HG03442 (cell line): ENCODE measurements at regions not wholly inside any gene's neighbourhood (a gene's known extent, or its start where the extent isn't known, plus 50 kb on each side); places are given as distances from the start of the nearest gene placed in this dataset.
"Not testable (repeated sequence)": the region's sequence is repeated elsewhere in the genome, so short reads cannot be mapped to it uniquely, and the experiment has no call there.

Experiments
- ATAC-seq: cut with Tn5 transposase; IDR thresholded peaks from one replicate; pipeline ENCODE4 v1.9.1; 2021; ENCODE audit warnings: mild to moderate bottlenecking, moderate library complexity; ENCODE audit not compliant: unreplicated experiment

DNA sequence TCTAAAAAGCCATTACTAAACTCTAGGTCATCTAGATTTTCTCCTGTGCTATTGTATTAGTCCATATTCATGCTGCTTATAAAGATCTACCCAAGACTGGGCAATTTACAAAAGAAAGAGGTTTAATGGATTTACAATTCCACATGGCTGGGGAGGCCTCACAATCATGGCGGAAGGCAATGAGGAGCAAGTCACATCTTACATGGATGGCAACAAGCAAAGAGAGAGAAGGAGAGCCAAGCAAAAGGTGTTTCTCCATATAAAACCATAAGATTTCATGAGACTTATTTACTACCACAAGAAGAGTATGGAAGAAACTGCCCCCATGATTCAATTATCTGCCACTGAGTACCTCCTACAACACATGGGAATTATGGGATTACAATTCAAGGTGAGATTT lies 69.6 kb upstream of the CCDC6 start:
- not testable (repeated sequence) for ATAC-seq

DNA sequence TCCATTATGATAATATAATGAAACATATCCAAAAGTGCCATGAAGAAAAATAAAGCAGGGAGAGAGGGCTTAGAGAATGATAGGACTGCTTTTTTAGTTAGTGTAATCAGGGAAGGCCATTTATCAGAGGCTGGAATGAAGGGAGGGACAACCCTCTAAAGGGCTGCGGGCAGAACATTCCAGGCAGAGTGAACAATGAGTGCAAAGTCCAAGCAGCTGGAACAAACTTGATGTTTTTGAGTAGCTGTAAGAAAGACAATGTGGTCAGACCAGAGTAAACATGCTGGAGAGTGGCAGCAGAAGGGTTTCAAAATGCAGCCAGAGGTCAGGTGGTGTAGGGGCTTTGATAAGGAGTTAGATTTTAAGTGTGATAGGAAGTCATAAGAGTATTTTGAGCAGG lies 65.6 kb upstream of the CCDC6 start:
- ATAC-seq, result no peak

- ATAC-seq, result peak; percentile 85
Observed at GRCh38 chr10:59970396-59971368, 64.3 kb upstream of the CCDC6 start.

- no peak for ATAC-seq
Observed at GRCh38 chr10:59968705-59969104, 62.3 kb upstream of the CCDC6 start.

DNA sequence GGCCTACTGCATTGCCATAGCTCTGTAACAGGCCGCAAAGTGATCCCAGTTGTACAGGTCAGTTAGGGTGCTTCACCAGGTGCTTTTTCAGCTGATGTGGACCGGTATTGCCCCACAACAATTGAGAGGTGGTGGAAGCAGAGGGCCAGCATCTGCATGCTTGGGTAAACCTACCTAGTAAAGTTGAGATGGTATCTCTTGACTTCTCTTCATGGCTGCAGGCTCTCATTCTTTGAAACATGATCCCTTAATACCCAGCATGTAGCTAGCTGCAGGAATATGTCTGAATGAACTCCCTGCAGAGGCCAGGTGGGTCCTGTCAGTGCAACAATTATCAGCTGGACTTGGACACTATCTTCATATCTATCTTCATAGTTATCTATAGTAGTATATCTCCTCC lies 60.7 kb upstream of the CCDC6 start:
- no peak for ATAC-seq

DNA sequence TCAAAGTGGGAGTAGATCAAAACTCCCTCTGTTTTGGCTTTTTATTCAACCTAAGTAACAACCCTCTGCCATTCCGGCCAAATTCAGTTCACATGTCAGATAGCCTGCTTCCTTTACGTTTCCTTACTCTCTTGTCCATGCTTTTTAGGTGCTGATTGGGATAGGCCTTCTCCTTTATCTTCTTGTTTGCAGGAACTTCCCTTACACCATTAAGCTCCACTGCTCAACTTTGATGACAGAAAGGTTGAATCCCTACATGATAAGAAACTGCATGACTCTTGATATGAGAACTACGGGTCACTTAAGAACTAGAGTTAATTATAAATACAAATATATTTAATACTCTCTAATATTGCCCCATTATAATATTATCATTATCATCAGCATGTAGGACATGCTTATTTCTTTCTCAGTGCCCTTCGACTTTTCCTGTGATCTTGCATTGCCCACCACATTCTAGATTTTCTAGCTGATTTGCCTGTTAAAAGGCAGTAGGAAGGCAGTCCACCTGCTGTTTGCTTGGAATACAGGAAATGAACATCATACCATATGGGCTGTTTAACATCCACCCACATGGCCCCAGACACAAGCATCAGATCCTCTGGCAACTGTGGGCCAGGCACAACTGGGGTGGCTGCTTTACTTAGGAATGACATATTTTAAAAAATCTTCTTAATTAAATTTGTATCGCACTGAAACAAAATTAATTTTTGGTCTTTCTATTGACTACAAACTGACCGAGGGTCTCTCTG lies 59.7 kb upstream of the CCDC6 start:
- ATAC-seq, result no peak

GRCh38 chr10:59962756-59963155 lies 56.4 kb upstream of the CCDC6 start:
- ATAC-seq, result no peak

GRCh38 chr10:59960751-59961150 lies 54.4 kb upstream of the CCDC6 start:
- ATAC-seq, result no peak

DNA sequence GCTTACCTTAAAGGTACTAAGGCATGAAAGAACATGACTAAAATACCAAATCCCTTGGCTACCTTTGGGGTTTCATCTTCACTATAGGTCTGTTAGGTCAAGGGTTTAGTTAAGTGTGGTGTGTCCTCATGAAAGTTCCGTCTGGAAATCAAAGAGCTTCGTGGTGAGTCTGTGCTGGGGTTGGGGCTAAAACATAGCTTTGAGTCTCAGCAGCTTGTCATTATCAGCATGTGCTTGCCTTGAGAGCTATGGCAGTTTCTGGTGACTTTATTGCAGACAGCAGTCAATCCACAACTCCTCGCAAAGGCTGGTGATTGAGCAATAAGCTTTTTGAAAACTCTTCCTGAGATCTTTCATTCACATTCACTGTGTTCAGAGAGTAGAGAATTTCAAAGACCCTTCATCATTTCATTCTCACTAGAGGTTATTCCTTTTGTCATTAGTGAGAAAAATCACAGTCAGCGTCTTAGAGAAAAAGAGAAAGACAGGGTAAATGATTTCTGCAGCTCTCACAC lies 53.2 kb upstream of the CCDC6 start:
- ATAC-seq, result no peak

GRCh38 chr10:59958882-59959281 lies 52.5 kb upstream of the CCDC6 start:
- no peak for ATAC-seq

DNA sequence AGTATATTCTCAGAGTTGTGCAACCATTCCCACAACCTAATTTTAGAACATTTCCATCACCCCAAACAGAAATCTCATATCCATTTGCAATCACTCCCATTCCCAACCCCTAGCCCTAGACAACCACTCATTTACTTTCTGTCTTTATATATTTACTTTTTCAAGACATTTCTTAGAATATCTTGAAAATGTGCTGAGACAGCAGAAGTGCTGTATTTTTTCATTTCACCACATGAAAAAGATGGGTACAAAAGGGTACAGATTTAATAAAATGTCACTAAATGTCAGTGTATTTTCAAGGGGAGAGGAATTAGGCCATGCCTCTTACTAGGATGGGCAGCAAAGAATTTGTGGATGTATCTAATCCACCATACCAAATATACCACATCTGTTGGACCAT lies 51.6 kb upstream of the CCDC6 start:
- ATAC-seq, result no peak
